Prostate gland (tissue), 2 donors: ENCODE measurements at regions not wholly inside any gene's neighbourhood (a gene's known extent, or its start where the extent isn't known, plus 50 kb on each side); places are given as distances from the start of the nearest gene placed in this dataset.

Source experiments
- CTCF ChIP-seq, 4 experiments: fragments of 200-600 bp in 2 of 4; fragments of 450-650 bp in 2 of 4; sonication (generic) in 2 of 4; IDR thresholded peaks; 1 replicate in 3 of 4; 2 replicates in 1 of 4; pipeline ENCODE4 v1.5.1; 2016 to 2019; ENCODE audit warnings: antibody characterized with exemption in 4 of 4, mild to moderate bottlenecking in 2 of 4, moderate library complexity in 2 of 4
- POLR2A ChIP-seq: fragments of 450-650 bp; IDR thresholded peaks from one replicate; pipeline ENCODE4 v1.6.1; 2016; ENCODE audit warnings: antibody characterized with exemption, mild to moderate bottlenecking

- TF ChIP-seq CTCF (IDR thresholded peaks at IDR 0.05) (no peak), POLR2A (no peak)
Measured at GRCh38 chr14:32004300-32004699, 72.8 kb upstream of the ARHGAP5 start.
